ENCODE measurements at regions not wholly inside any gene's neighbourhood (a gene's known extent, or its start where the extent isn't known, plus 50 kb on each side); places are given as distances from the start of the nearest gene placed in this dataset.

DNA sequence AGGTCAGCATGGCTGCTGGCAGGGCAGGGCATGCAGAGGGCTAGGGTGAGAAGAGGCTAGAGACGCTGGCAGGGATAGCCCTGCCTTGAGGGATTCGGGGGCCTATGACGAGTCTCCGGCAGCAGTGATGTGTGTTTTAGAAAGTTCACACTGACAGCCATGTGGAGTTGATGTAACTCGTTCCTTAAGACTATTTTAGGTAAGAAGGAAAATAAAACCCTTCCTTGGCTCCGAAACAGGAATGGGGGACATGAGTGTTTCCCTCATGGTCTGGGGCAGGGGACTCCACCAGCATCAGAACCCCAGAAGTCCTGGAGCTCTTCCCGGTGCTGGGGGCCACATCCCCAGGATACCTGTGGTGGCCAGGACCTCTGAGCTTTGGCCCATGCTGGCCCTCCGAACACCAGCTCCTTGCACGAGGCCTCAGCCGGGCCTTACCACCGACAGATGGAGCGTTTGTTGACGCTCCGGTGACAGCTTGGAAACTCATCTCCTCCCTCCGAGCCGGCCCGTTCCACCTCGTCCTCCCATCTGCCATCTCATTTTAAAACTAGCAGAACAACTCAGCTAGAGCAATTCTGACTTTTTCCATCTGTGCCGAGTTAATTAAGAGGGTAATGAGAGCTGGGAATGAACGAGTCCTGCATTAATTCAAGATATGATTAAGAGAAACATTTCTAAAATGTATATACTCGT is 337.7 kb downstream of the CDK5RAP2 start:
- H3K27me3 Mint-ChIP-seq (ENCODE audit: low read depth): no peaks in the 10 kb centered on the region
- no peaks in the 10 kb centered on the region for H3K9me3 Mint-ChIP-seq
- no peak overlapping the region for H3K4me3 Mint-ChIP-seq (ENCODE audit: low read depth)

DNA sequence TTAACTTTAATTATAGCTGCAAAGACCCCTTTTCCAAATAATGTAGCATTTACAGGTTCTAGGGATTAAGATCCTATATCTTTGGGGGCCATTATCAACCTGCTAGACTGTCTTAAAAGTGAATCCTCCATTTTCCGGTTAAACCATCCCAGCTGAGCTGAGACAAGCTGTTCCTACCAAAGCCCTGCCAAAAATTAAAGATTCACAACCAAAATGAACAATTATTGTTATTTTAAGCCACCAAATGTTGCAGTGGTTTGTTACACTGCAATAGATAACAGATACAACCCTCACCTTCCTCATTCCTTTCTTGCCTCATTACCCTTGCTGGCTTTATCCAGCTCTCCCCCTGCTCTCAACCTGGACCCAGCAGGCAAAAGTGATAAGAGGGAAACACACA is 343.4 kb downstream of the CDK5RAP2 start:
- H3K4me1 Mint-ChIP-seq (ENCODE audit: low read depth): no peaks in the 10 kb centered on the region

More for the DNA sequence above, 337.7 kb downstream of the CDK5RAP2 start:
- no peak for DNase-seq (ENCODE audit: low spot score)
- Mint-ChIP-seq H3K36me3 (ENCODE audit: low read depth) (no peaks in the 10 kb centered on the region), H3K27ac (no peak overlapping the region), H3K4me1 (ENCODE audit: low read depth) (no peaks in the 10 kb centered on the region)
- intact Hi-C loops (cut with micrococcal nuclease): no loop called here

GRCh38 chr9:120235081-120235480 is 344.9 kb downstream of the CDK5RAP2 start:
- Mint-ChIP-seq H3K4me1 (ENCODE audit: low read depth) (no peaks in the 10 kb centered on the region), H3K36me3 (ENCODE audit: low read depth) (no peaks in the 10 kb centered on the region), H3K9me3 (no peaks in the 10 kb centered on the region), H3K27me3 (ENCODE audit: low read depth) (no peaks in the 10 kb centered on the region), H3K27ac (no peak overlapping the region), H3K4me3 (ENCODE audit: low read depth) (no peak overlapping the region)
- intact Hi-C loops (cut with micrococcal nuclease): no loop called here
- DNase-seq (ENCODE audit: low spot score): no peak

More for the DNA sequence above, 343.4 kb downstream of the CDK5RAP2 start:
- no peaks in the 10 kb centered on the region for H3K27me3 Mint-ChIP-seq (ENCODE audit: low read depth)
- no peaks in the 10 kb centered on the region for H3K36me3 Mint-ChIP-seq (ENCODE audit: low read depth)
- intact Hi-C loops (cut with micrococcal nuclease): no loop called here
- no peak for DNase-seq (ENCODE audit: low spot score)
- H3K9me3 Mint-ChIP-seq: no peaks in the 10 kb centered on the region
- no peak overlapping the region for H3K27ac Mint-ChIP-seq
- no peak overlapping the region for H3K4me3 Mint-ChIP-seq (ENCODE audit: low read depth)

DNA sequence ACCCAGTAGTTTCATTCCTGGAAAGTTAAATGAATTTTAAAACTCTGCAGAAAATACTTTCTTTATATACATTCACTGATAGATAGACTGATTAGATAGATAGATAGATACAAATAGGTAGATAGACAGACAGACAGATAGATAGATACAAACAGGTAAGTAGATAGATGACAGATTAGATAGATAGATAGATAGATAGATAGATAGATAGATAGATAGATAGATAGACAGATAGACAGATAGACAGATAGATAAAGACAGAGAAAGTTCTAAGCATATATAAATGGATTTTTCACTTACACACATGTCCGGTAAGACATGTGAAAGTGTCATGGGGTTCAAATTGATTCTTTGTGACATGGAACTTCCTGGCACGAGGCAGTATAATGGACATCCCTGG is 349.7 kb downstream of the CDK5RAP2 start:
- Mint-ChIP-seq H3K27ac (no peak overlapping the region), H3K9me3 (no peaks in the 10 kb centered on the region), H3K4me1 (ENCODE audit: low read depth) (no peaks in the 10 kb centered on the region), H3K4me3 (ENCODE audit: low read depth) (no peak overlapping the region), H3K36me3 (ENCODE audit: low read depth) (no peaks in the 10 kb centered on the region), H3K27me3 (ENCODE audit: low read depth) (no peaks in the 10 kb centered on the region)
- intact Hi-C loops (cut with micrococcal nuclease): no loop called here
- DNase-seq (ENCODE audit: low spot score): no peak

DNA sequence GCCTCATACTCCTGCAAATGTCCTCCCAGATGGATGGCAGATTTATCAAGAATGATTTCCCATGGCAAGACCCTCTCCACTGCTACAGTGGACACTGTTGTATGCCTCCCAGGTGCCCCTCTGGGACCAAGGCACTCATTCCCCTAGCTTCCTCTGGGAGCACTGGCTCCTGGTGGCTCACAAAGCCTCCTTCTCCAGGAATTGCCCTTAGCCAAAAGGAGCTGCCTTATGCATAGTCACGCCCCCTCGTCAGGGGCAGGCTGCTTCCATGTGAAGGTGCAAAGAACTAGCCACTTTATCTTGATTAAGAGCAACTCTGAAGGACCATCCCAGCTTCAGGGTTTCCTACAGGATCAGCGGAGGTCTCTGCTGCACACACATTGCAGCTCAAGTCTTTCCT is 358.1 kb downstream of the CDK5RAP2 start:
- Mint-ChIP-seq H3K4me1 (ENCODE audit: low read depth) (no peaks in the 10 kb centered on the region), H3K9me3 (no peaks in the 10 kb centered on the region), H3K4me3 (ENCODE audit: low read depth) (no peak overlapping the region), H3K27ac (no peak overlapping the region), H3K36me3 (ENCODE audit: low read depth) (no peaks in the 10 kb centered on the region), H3K27me3 (ENCODE audit: low read depth) (no peaks in the 10 kb centered on the region)
- no peak for DNase-seq (ENCODE audit: low spot score)
- intact Hi-C loops (cut with micrococcal nuclease): no loop called here

DNA sequence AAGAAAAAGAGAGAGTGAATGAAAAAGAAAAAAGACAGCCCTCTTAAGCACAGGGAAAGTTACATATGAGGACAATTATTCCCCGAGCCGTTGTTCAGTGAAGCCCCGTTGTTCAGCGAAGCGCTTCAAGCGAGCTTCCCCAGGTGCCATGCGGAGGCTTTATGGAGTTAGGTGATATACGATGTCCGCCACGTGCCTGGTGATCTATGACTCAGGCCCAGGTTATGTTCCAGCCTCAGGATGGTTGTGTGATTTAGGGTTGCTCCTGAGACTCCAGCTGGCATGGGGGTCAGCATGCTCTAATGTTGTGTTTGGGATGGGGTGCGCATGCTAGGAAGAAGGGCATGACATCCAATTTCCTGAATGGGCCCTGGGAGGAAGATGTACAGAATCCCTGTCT is 365.6 kb downstream of the CDK5RAP2 start:
- no peak overlapping the region for H3K27ac Mint-ChIP-seq
- intact Hi-C loops (cut with micrococcal nuclease): no loop called here
- no peaks in the 10 kb centered on the region for H3K4me1 Mint-ChIP-seq (ENCODE audit: low read depth)
- H3K9me3 Mint-ChIP-seq: no peaks in the 10 kb centered on the region
- no peak overlapping the region for H3K4me3 Mint-ChIP-seq (ENCODE audit: low read depth)
- no peaks in the 10 kb centered on the region for H3K36me3 Mint-ChIP-seq (ENCODE audit: low read depth)
- no peak for DNase-seq (ENCODE audit: low spot score)
- no peaks in the 10 kb centered on the region for H3K27me3 Mint-ChIP-seq (ENCODE audit: low read depth)

GRCh38 chr9:120212853-120213200 is 367.1 kb downstream of the CDK5RAP2 start:
- Mint-ChIP-seq H3K4me3 (ENCODE audit: low read depth) (no peak overlapping the region), H3K27ac (no peak overlapping the region), H3K9me3 (no peaks in the 10 kb centered on the region), H3K27me3 (ENCODE audit: low read depth) (no peaks in the 10 kb centered on the region), H3K4me1 (ENCODE audit: low read depth) (no peaks in the 10 kb centered on the region), H3K36me3 (ENCODE audit: low read depth) (no peaks in the 10 kb centered on the region)
- no peak for DNase-seq (ENCODE audit: low spot score)
- intact Hi-C loops (cut with micrococcal nuclease): no loop called here

GRCh38 chr9:120212153-120212852 is 367.7 kb downstream of the CDK5RAP2 start:
- DNase-seq (ENCODE audit: low spot score): no peak
- Mint-ChIP-seq H3K27me3 (ENCODE audit: low read depth) (no peaks in the 10 kb centered on the region), H3K36me3 (ENCODE audit: low read depth) (no peaks in the 10 kb centered on the region), H3K9me3 (no peaks in the 10 kb centered on the region), H3K4me3 (ENCODE audit: low read depth) (no peak overlapping the region), H3K27ac (no peak overlapping the region), H3K4me1 (ENCODE audit: low read depth) (no peaks in the 10 kb centered on the region)
- intact Hi-C loops (cut with micrococcal nuclease): no loop called here

DNA sequence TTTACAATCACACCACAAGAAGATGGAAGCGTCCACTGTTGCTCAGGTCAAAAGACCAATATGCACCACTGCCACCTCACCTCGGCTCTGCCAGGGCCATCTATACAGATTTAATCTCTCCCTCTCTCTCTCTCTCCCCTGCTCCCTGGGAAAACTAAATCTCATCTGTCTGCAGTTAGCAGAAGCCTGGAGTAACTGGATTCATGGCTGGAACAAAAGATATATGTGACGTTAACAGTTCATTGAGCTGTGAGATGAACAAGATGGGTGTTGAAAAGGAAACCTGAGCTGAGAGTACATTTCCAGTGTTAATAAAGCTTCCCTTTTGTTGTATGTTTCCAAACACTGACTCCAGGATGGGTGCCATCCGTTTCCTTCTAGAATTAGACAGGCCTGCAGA is 369.7 kb downstream of the CDK5RAP2 start:
- Mint-ChIP-seq H3K36me3 (ENCODE audit: low read depth) (no peaks in the 10 kb centered on the region), H3K27ac (no peak overlapping the region), H3K9me3 (no peaks in the 10 kb centered on the region), H3K4me3 (ENCODE audit: low read depth) (no peak overlapping the region), H3K27me3 (ENCODE audit: low read depth) (no peaks in the 10 kb centered on the region), H3K4me1 (ENCODE audit: low read depth) (no peaks in the 10 kb centered on the region)
- DNase-seq (ENCODE audit: low spot score): no peak
- intact Hi-C loops (cut with micrococcal nuclease): no loop called here

DNA sequence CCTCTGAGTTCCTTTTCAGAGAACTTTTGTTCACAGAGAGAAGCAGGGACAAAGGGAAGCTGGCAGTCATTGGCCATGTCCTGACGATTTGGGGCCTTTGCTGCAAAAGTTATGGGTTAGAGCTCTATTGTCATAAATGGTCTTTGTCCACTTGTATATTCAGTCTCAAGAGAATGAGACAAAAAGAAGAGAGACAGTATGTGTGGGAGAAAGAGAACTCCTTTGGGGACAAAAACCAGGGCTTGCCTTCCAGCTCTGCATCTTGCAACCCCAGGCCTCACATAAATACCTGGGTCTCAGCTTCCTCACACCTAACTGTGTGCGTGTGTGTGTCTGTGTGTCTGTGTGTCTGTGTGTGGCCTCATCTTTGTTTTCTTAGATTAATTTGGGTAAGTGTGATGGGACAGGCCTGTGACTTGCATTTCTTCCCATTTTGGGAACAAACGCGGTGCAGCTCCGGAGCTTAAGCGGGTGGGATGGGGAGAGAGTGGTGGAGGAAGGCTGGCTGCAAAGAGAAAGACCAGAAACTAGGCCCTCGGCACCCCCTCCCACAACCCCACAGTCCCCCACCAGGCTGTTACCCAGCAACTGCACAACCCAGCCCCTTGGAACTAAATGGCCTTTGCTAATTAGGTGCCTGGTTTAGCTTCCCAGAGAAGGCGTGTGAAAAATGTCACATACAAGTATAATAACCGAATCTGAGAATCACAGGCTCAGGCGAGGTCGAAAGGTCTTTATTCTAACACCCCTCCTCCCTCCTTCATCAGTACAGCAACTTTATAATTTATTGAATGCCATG is 376.9 kb downstream of the CDK5RAP2 start:
- no peaks in the 10 kb centered on the region for H3K9me3 Mint-ChIP-seq
- no peak overlapping the region for H3K27ac Mint-ChIP-seq
- no peaks in the 10 kb centered on the region for H3K27me3 Mint-ChIP-seq (ENCODE audit: low read depth)
- no peaks in the 10 kb centered on the region for H3K36me3 Mint-ChIP-seq (ENCODE audit: low read depth)
- H3K4me3 Mint-ChIP-seq (ENCODE audit: low read depth): no peak overlapping the region
- intact Hi-C loops (cut with micrococcal nuclease): no loop called here
- no peaks in the 10 kb centered on the region for H3K4me1 Mint-ChIP-seq (ENCODE audit: low read depth)
- DNase-seq (ENCODE audit: low spot score): no peak

DNA sequence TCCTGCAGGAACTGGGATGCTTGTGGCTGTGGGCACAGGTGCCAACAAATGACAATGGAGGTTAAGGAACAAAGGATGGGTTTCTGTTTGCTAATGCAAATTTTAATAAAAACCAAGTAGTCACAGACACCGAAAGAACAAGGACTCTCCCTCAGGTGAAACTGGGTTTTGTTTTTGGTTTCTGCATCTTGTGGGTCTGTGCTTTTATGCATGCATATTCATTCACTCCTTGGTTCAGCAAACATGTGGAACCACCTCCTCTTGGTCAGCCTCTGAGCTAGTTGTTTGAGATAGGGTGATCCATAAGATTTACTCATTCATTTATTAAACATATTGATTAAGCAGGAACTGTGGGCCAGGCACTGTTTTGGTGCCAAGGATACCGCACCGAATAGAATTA is 381.9 kb downstream of the CDK5RAP2 start:
- Mint-ChIP-seq H3K27ac (no peak overlapping the region), H3K9me3 (no peaks in the 10 kb centered on the region), H3K4me1 (ENCODE audit: low read depth) (no peaks in the 10 kb centered on the region), H3K4me3 (ENCODE audit: low read depth) (no peak overlapping the region), H3K27me3 (ENCODE audit: low read depth) (no peaks in the 10 kb centered on the region), H3K36me3 (ENCODE audit: low read depth) (no peaks in the 10 kb centered on the region)
- no peak for DNase-seq (ENCODE audit: low spot score)
- intact Hi-C loops (cut with micrococcal nuclease): no loop called here

GRCh38 chr9:120197605-120198004 is 382.4 kb downstream of the CDK5RAP2 start:
- H3K36me3 Mint-ChIP-seq (ENCODE audit: low read depth): no peaks in the 10 kb centered on the region
- H3K27ac Mint-ChIP-seq: no peak overlapping the region
- H3K9me3 Mint-ChIP-seq: no peaks in the 10 kb centered on the region
- no peak for DNase-seq (ENCODE audit: low spot score)
- H3K27me3 Mint-ChIP-seq (ENCODE audit: low read depth): no peaks in the 10 kb centered on the region
- intact Hi-C loops (cut with micrococcal nuclease): no loop called here
- H3K4me3 Mint-ChIP-seq (ENCODE audit: low read depth): no peak overlapping the region
- no peaks in the 10 kb centered on the region for H3K4me1 Mint-ChIP-seq (ENCODE audit: low read depth)

DNA sequence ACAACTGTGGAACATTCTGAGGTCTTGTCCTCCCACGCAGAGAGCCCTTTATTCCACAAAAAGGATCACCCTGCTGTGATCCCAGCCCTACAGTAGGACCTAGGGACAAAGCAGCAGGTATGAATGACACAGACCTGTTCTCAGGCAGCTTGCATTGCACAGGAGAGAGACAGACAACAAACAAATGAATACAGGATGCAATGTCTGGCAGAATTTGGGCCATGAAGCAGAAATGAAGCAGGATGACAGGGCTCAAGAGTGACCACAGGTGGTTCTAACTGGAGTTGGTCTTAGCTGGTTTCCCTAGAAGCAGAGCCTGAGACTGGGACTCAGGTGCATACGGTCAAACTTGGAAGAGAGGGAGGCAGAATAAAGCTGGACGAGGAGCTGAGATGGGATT is 388.8 kb downstream of the CDK5RAP2 start:
- Mint-ChIP-seq H3K9me3 (no peaks in the 10 kb centered on the region), H3K27me3 (ENCODE audit: low read depth) (no peaks in the 10 kb centered on the region), H3K4me1 (ENCODE audit: low read depth) (no peaks in the 10 kb centered on the region), H3K4me3 (ENCODE audit: low read depth) (no peak overlapping the region), H3K36me3 (ENCODE audit: low read depth) (no peaks in the 10 kb centered on the region), H3K27ac (no peak overlapping the region)
- intact Hi-C loops (cut with micrococcal nuclease): no loop called here
- DNase-seq (ENCODE audit: low spot score): no peak

All from activated T-helper 2 cell treated with anti-CD3 and anti-CD28 coated beads, Interferon-gamma antibody, Interleukin-2, Interleukin-4, amounts not matched to agents 10 μg/mL and 5 μg/mL and 100 μg/mL, durations not matched to agents 14 hours and 24 hours and 36 hours (primary cell).